Sigmoid colon (tissue), 6 donors: ENCODE measurements at regions not wholly inside any gene's neighbourhood (a gene's known extent, or its start where the extent isn't known, plus 50 kb on each side); places are given as distances from the start of the nearest gene placed in this dataset.

Experiments used
- DNase-seq: peaks from one replicate; pipeline ENCODE4 v3.0.0-alpha.2; 2019
- H3K27ac ChIP-seq, 4 donors: fragments of 200-600 bp; sonication (generic); one replicate each; pipeline ENCODE4 v1.5.1; 2016 to 2019; ENCODE audit warnings: mild to moderate bottlenecking in 1 of 4
- H3K27me3 ChIP-seq, 3 donors: fragments of 200-600 bp; sonication (generic); one replicate each; pipeline ENCODE4 v1.5.1; 2019; ENCODE audit warnings: mild to moderate bottlenecking in 1 of 3
- H3K36me3 ChIP-seq, 4 donors: fragments of 200-600 bp; sonication (generic); one replicate each; pipeline ENCODE4 v1.5.1; 2016 to 2019
- H3K4me1 ChIP-seq, 4 donors: fragments of 200-600 bp; sonication (generic); one replicate each; pipeline ENCODE4 v1.5.1; 2017 to 2019
- H3K4me3 ChIP-seq, 4 donors: fragments of 200-600 bp; sonication (generic); one replicate each; pipeline ENCODE4 v1.5.1; 2017 to 2019; ENCODE audit warnings: mild to moderate bottlenecking in 2 of 4, moderate library complexity in 1 of 4
- H3K9me3 ChIP-seq, 4 donors: fragments of 200-600 bp in 3 of 4; sonication (generic) in 3 of 4; one replicate each; pipeline versions ENCODE4 v1.5.1 to v1.6.1; 2013 to 2019
- CTCF ChIP-seq, 4 experiments: fragments of 450-650 bp in 3 of 4; fragments of 200-600 bp in 1 of 4; IDR thresholded peaks; one replicate each; pipeline ENCODE4 v1.5.1; 2016 to 2019; ENCODE audit warnings: antibody characterized with exemption in 4 of 4, mild to moderate bottlenecking in 3 of 4, moderate library complexity in 2 of 4
- EP300 ChIP-seq, 4 donors: sonication (generic); formaldehyde crosslinking; IDR thresholded peaks; one replicate each; pipeline ENCODE4 v1.6.1; 2017; ENCODE audit warnings: antibody characterized with exemption in 4 of 4
- POLR2A ChIP-seq, 2 donors: fragments of 450-650 bp; IDR thresholded peaks; one replicate each; pipeline ENCODE4 v1.6.1; 2016; ENCODE audit warnings: antibody characterized with exemption in 2 of 2, mild to moderate bottlenecking in 2 of 2, moderate library complexity in 2 of 2
- POLR2AphosphoS5 ChIP-seq, 4 donors: sonication (generic); formaldehyde crosslinking; IDR thresholded peaks; one replicate each; pipeline ENCODE4 v1.6.1; 2017; ENCODE audit warnings: antibody characterized with exemption in 4 of 4
- WGBS, 2 donors: extraction: QIAGEN DNeasy Blood & Tissue Kit; methylation state at CpG; one replicate each; pipeline ENCODE4 v1.1.7; 2013; 5-methylcytosine and 5-hydroxymethylcytosine counted together
- intact Hi-C: fragments of 100-400 bp; cut with DNase I; formaldehyde crosslinking; loops from one replicate; pipeline ENCODE4 v1.15.1; 2023
- donor health status: healthy with polysubstance abuse.
- donor health status: healthy.

GRCh38 chr14:55881577-55882241, 236.5 kb upstream of the PELI2 start:
- 71 to 74% methylated on average over 6 of the region's 6 CpGs for WGBS, 2 donors
- no peaks in the 10 kb centered on the region for H3K36me3 ChIP-seq
- TF ChIP-seq POLR2A (IDR thresholded peaks at IDR 0.05) (no peak), POLR2AphosphoS5 (IDR thresholded peaks at IDR 0.05) (no peak), CTCF (IDR thresholded peaks at IDR 0.05) (no peak), EP300 (IDR thresholded peaks at IDR 0.05) (no peak)
- no peak overlapping the region for H3K4me3 ChIP-seq
- no peak overlapping the region for H3K27ac ChIP-seq
- H3K27me3 ChIP-seq: peaks cover 0 to 3% (median 0%) of the 10 kb centered on the region in 3 donors
- H3K4me1 ChIP-seq: peaks cover 0 to 7% (median 3%) of the 10 kb centered on the region in 4 donors
- no peaks in the 10 kb centered on the region for H3K9me3 ChIP-seq
- intact Hi-C loops: no loop called here
- DNase-seq: no peak

GRCh38 chr14:55884819-55885218, 233.4 kb upstream of the PELI2 start:
- WGBS, 2 donors: 80 to 82% methylated on average over 4 of the region's 4 CpGs
- no peak for DNase-seq
- no peaks in the 10 kb centered on the region for H3K9me3 ChIP-seq
- no peak overlapping the region for H3K27ac ChIP-seq
- TF ChIP-seq POLR2AphosphoS5 (IDR thresholded peaks at IDR 0.05) (no peak), CTCF (IDR thresholded peaks at IDR 0.05) (no peak), EP300 (IDR thresholded peaks at IDR 0.05) (no peak), POLR2A (IDR thresholded peaks at IDR 0.05) (no peak)
- H3K27me3 ChIP-seq: no peaks in the 10 kb centered on the region
- no peak overlapping the region for H3K4me3 ChIP-seq
- peaks cover 0 to 14% (median 7%) of the 10 kb centered on the region in 4 donors for H3K4me1 ChIP-seq
- H3K36me3 ChIP-seq: no peaks in the 10 kb centered on the region
- intact Hi-C loops: no loop called here

- 46 to 75% methylated on average over 6 of the region's 6 CpGs for WGBS, 2 donors
- no peak for DNase-seq
Observed at GRCh38 chr14:55889124-55889523, 229.1 kb upstream of the PELI2 start.

GRCh38 chr14:55891692-55892091, 226.5 kb upstream of the PELI2 start:
- DNase-seq: no peak
- TF ChIP-seq EP300 (IDR thresholded peaks at IDR 0.05) (no peak), CTCF (IDR thresholded peaks at IDR 0.05) (no peak), POLR2A (IDR thresholded peaks at IDR 0.05) (no peak), POLR2AphosphoS5 (IDR thresholded peaks at IDR 0.05) (no peak)
- Histone ChIP-seq H3K9me3 (no peaks in the 10 kb centered on the region), H3K4me1 (peaks cover 0 to 14% (median 9%) of the 10 kb centered on the region in 4 donors), H3K36me3 (no peaks in the 10 kb centered on the region), H3K27me3 (no peaks in the 10 kb centered on the region), H3K27ac (no peak overlapping the region), H3K4me3 (no peak overlapping the region)
- 69 to 87% methylated on average over 6 of the region's 6 CpGs for WGBS, 2 donors
- intact Hi-C loops: no loop called here

More at GRCh38 chr14:55889124-55889523, 229.1 kb upstream of the PELI2 start:
- Histone ChIP-seq H3K9me3 (no peaks in the 10 kb centered on the region), H3K4me3 (no peak overlapping the region), H3K4me1 (peaks cover 0 to 14% (median 9%) of the 10 kb centered on the region in 4 donors), H3K27me3 (no peaks in the 10 kb centered on the region), H3K27ac (no peak overlapping the region), H3K36me3 (no peaks in the 10 kb centered on the region)
- TF ChIP-seq EP300 (IDR thresholded peaks at IDR 0.05): peak in 2 of 4 donors; percentile 13 to 45
- no peak for TF ChIP-seq POLR2A (IDR thresholded peaks at IDR 0.05)
- peak in 2 of 4 donors; percentile 53 to 54 for TF ChIP-seq POLR2AphosphoS5 (IDR thresholded peaks at IDR 0.05)
- no peak for TF ChIP-seq CTCF (IDR thresholded peaks at IDR 0.05)
- intact Hi-C loops: no loop called here

- WGBS, 2 donors: 79 to 84% methylated on average over 4 of the region's 4 CpGs
- TF ChIP-seq EP300 (IDR thresholded peaks at IDR 0.05) (no peak), POLR2A (IDR thresholded peaks at IDR 0.05) (no peak), CTCF (IDR thresholded peaks at IDR 0.05) (no peak), POLR2AphosphoS5 (IDR thresholded peaks at IDR 0.05) (no peak)
- Histone ChIP-seq H3K4me1 (peaks cover 0 to 14% (median 9%) of the 10 kb centered on the region in 4 donors), H3K9me3 (no peaks in the 10 kb centered on the region), H3K27ac (no peak overlapping the region), H3K27me3 (no peaks in the 10 kb centered on the region), H3K36me3 (no peaks in the 10 kb centered on the region), H3K4me3 (no peak overlapping the region)
- intact Hi-C loops: no loop called here
- no peak for DNase-seq
Observed at GRCh38 chr14:55892906-55893305, 225.3 kb upstream of the PELI2 start.
